GM19351 (cell line): ENCODE measurements at regions not wholly inside any gene's neighbourhood (a gene's known extent, or its start where the extent isn't known, plus 50 kb on each side); places are given as distances from the start of the nearest gene placed in this dataset.
"Not testable (repeated sequence)": the region's sequence is repeated elsewhere in the genome, so short reads cannot be mapped to it uniquely, and the experiment has no call there.

Source experiments
- ATAC-seq: cut with Tn5 transposase; IDR thresholded peaks from one replicate; pipeline ENCODE4 v1.9.1; 2021; ENCODE audit warnings: mild to moderate bottlenecking, moderate library complexity; ENCODE audit not compliant: unreplicated experiment

GRCh38 chr6:78770765-78771164 is 96.6 kb upstream of the IRAK1BP1 start:
- no peak for ATAC-seq

- ATAC-seq: no peak
Observed at GRCh38 chr6:78771586-78771985, 95.8 kb upstream of the IRAK1BP1 start.

GRCh38 chr6:78781001-78781400 is 86.3 kb upstream of the IRAK1BP1 start:
- ATAC-seq: no peak

DNA sequence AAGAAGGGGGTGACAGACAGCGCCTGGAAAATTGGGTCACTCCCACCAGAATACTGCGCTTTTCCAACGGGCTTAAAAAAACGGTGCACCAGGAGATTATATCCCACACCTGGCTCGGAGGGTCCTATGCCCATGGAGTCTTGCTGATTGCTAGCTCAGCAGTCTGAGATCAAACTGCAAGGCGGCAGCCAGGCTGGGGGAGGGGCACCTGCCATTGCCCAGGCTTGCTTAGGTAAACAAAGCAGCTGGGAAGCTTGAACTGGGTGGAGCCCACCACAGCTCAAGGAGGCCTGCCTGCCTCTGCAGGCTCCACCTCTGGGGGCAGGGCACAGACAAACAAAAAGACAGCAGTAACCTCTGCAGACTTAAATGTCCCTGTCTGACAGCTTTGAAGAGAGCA is 84.0 kb upstream of the IRAK1BP1 start:
- ATAC-seq: not testable (repeated sequence)

DNA sequence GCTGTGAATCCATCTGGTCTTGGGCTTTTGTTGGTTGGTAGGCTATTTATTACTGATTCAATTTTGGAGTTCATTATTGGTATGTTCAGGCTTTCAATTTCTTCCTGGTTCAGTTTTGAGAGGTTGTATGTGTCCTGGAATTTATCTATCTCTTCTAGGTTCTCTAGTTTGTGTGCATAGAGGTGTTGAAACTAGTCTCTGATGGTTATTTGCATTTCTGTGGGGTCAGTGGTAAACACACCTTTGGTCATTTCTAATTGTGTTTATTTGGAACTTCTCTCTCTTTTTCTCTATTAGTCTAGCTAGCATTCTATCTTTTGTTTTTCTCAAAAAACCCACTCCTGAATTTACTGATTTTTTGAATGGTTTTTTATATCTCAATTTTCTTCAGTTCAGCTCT is 70.1 kb upstream of the IRAK1BP1 start:
- no peak for ATAC-seq

GRCh38 chr6:78799682-78800081 is 67.7 kb upstream of the IRAK1BP1 start:
- no peak for ATAC-seq

DNA sequence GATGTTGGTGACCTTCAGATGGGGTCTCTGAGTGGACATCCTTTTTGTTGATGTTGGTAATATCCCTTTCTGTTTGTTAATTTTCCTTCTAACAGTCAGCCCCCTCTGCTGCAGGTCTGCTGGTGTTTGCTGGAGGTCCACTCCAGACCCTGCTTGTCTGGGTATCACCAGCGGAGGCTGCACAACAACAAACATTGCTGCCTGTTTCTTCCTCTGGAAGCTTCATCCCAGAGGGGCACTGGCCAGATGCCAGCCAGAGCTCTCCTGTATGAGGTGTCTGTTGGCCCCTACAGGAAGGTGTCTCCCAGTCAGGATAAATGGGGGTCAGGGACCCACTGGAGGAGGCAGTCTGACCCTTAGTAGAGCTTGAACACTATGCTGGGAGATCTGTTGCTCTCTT is 60.6 kb upstream of the IRAK1BP1 start:
- not testable (repeated sequence) for ATAC-seq

DNA sequence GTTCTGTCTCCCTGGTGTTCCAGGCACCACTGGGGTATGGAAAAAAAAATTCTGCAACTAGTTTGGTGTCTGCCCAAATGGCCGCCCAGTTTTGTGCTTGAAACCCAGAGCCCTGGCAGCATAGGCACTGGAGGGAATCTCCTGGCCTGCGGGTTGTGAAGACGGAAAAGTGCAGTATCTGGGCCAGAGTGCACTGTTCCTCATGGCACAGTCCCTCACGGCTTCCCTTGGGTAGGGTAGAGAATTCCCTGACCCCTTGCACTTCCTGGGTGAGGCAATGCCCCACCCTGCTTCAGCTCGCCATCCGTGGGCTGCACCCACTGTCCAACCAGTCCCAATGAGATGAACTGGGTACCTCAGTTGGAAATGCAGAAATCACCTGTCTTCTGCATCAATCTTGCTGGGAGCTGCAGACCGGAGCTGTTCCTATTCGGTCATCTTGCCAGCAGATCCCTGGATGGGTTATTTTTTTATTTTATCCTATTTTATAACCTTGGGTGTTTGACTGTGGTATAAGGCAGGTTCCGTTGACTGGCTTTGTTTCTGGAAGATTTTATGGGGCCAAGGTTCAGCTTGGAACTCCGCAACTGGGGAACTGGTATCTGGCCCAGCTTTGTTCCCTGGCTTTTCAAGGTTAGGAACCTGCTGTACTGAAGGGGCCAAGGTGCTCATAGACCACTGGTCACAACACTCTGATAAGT is 59.5 kb upstream of the IRAK1BP1 start:
- ATAC-seq: not testable (repeated sequence)

GRCh38 chr6:78808356-78808891 is 58.9 kb upstream of the IRAK1BP1 start:
- no peak for ATAC-seq

DNA sequence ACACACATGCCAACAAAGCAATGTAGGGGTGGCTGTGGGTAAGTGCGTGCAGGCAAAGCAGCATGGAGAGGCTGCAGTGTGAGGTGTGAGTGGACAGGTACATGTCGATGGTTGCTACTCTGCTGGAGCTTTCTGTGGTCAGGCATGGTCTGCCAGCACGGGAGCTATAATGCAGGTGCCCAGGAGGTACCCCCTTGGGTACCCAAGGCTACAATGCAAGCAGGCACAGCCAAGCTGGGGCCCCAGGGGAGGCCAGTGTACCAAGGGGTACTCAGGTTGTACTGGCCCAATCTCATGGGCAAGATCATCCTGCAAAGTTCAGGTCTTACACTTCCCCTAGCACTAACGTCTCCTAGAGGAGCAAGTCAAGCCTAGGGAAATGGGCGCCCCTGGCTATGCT is 58.4 kb upstream of the IRAK1BP1 start:
- no peak for ATAC-seq

DNA sequence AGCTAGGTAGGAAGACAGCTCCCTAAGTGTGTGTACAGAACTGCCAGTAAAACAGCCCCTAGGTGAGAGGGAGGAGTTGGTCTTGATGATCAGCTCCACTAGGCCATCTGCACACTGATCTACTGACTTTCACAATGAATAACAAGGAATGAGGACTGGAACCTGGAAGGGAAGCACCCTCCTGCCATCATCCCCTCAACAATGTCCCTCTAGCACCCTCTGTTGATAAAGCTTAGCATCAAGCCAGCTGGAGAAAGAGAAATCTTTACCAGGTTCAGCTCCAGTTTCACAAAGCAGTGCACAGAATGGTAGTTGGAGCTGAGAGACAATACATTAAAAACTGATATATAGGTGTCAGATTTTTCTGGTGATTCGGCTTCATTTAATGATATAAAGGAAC is 57.2 kb upstream of the IRAK1BP1 start:
- peak; percentile 82 for ATAC-seq

DNA sequence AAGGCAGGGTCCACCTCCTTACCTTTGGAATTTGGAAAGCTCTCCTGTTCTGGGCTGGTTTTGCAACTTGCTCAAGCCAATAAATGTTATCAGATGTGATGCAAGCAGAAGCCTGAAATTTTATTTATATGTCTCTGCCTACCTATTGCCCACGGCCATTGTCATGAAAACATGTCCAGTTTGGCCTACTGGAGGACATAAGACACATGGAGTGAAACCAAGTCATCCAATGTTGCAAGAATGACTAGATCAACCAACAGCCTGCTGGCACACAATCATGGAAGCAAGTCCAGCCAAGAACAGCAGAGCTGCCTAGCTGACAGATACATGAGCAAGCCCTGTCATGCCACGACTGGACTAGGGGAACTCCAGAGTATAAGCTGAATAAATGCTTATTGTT is 56.7 kb upstream of the IRAK1BP1 start:
- ATAC-seq: no peak
